ENCODE measurements at regions not wholly inside any gene's neighbourhood (a gene's known extent, or its start where the extent isn't known, plus 50 kb on each side); places are given as distances from the start of the nearest gene placed in this dataset.

DNA sequence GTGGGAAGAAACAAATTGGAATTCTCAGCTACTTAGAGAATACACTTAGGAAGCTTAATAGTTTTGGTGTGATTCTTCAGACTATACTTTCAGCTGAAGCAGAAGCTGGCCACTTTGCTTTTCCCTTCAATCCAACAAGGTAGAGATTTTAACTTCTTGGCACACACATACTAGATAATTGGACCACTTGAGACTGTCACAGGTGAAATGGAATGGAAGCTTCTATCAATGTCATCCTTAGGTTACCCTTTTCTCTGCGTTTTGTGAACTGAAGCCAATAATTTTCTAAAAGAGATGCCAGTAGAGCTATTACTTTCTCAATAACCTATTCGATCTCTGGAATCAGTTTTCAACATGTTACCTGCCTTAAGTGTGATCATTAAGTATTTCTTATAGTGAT lies 405.3 kb downstream of the PCDH20 start:
- TF ChIP-seq, protein P1, sequence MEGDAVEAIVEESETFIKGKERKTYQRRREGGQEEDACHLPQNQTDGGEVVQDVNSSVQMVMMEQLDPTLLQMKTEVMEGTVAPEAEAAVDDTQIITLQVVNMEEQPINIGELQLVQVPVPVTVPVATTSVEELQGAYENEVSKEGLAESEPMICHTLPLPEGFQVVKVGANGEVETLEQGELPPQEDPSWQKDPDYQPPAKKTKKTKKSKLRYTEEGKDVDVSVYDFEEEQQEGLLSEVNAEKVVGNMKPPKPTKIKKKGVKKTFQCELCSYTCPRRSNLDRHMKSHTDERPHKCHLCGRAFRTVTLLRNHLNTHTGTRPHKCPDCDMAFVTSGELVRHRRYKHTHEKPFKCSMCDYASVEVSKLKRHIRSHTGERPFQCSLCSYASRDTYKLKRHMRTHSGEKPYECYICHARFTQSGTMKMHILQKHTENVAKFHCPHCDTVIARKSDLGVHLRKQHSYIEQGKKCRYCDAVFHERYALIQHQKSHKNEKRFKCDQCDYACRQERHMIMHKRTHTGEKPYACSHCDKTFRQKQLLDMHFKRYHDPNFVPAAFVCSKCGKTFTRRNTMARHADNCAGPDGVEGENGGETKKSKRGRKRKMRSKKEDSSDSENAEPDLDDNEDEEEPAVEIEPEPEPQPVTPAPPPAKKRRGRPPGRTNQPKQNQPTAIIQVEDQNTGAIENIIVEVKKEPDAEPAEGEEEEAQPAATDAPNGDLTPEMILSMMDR (conservative IDR thresholded peaks at IDR 0.05; ENCODE audit: low read length), result no peak
- TF ChIP-seq EZH2phosphoT487 (IDR thresholded peaks at IDR 0.05; ENCODE audit: borderline replicate concordance, low read depth, low read length), result no peak
